Fibroblast of peridontal ligament (primary cell): ENCODE measurements at regions not wholly inside any gene's neighbourhood (a gene's known extent, or its start where the extent isn't known, plus 50 kb on each side); places are given as distances from the start of the nearest gene placed in this dataset.
A peak's percentile ranks its signal among the peaks of the same experiment; 100 is the strongest.

ENCODE experiments used
- DNase-seq: peaks from one replicate; pipeline ENCODE4 v3.0.0-alpha.2; 2010; ENCODE audit errors: extremely low read depth

- peak; percentile 15 for DNase-seq
Observed at GRCh38 chr1:56034847-56035481, 544.4 kb downstream of the PLPP3 start.

- peak; percentile 83 for DNase-seq
Observed at GRCh38 chr1:56034222-56034621, 545.1 kb downstream of the PLPP3 start.

GRCh38 chr1:56033321-56034037 is 545.9 kb downstream of the PLPP3 start:
- no peak for DNase-seq

DNA sequence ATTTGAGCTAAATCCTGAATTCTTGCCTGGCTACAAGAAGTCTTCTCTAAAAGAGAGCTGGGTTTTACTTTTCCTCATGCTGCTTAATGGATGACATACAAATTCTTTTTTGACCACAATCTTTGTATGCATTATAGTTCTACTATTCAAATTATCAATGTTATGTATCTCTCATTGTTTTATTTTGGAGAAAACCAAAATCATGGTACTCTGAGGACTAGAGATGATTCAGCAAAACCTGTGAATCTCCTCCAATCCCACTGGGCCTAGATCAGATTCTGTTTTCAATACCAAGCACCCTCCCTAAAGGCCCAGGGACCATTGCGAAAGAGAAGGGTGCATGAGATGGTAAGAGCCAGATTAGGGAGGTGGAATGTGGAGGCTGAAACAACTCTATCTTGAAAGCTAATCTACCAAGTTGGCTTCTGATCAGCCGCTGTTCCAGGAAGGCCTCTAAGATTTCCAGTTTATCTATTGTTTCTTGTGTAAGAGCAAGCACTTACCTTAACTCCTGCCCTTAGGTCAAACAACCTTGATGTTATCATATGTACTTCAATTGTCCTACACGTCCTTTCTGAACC is 547.2 kb downstream of the PLPP3 start:
- peak; percentile 34 for DNase-seq

DNA sequence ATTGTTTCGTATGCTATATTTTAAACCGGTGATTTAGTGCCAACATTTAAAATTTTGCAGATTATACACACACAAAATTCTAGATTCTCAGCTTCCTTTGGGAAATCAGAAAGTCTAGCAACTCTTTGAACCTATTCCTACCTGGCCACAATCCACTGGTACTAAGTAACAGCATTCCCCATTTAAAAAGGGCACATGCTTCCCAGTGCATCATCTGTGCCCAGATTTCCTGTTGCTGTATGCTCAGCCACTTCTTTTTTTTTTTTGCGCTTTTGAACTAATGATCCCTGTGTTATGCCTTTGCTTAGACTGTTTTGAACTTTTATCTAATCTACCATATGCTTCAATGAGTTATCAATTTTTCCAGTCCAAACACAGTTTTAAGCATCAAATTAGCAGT is 548.4 kb downstream of the PLPP3 start:
- no peak for DNase-seq

GRCh38 chr1:56029319-56030003 is 549.9 kb downstream of the PLPP3 start:
- DNase-seq, result no peak

DNA sequence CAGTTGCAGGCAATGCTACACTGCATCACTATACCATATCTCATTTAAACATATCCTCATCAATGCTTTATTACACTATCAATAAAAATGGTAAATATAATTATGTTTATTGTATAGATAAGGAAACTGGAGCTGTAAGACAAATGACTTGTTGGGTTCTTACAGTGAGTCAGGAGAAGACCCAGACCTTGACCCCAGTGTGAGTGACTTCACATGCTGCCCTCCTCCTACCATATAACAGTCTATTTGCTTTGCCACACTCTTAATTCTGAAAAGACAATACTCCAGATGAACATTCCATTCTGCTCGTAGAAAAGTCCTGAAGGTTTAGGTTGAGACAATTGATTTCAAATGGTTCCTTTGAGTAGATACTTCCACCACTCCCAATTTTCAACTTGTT is 550.5 kb downstream of the PLPP3 start:
- DNase-seq, result no peak

- DNase-seq, result no peak
Observed at GRCh38 chr1:56028244-56028643, 551.1 kb downstream of the PLPP3 start.

GRCh38 chr1:56025942-56026341 is 553.4 kb downstream of the PLPP3 start:
- no peak for DNase-seq

DNA sequence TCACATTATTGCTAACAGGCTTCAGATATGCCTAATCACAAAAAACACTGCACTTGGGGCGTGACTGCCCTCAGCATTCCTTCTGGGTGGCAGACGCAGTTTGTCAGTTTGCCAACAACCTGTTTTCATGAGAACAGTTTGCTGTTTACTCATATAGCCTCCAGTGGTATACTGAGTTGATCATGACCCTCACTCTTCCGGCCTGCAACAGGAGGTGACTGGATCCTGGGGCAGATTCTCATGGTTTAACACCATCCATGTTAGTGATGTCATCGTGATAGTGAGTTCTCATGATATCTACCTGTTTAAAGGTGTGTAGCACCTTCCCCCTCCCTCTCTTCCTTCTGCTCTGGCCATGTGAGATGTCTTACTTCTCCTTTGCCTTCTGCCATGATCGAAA is 555.2 kb downstream of the PLPP3 start:
- no peak for DNase-seq

DNA sequence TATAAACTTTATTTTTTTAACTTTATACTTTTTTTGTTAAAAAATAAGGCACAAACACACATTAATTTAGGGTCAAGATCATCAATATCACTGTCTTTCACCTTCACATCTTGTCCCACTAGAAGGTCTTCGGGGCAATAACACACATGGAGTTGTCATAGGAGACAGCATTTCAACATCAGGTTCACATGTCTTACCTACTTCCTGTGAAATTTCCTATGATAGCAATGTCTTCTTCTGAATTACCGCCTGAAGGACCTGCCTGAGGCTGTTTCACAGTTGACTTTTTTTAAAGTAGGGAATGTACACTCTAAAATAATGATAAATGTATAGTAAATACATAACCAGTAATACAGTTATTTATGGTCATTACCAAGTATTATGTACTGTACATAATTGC is 559.4 kb downstream of the PLPP3 start:
- no peak for DNase-seq

DNA sequence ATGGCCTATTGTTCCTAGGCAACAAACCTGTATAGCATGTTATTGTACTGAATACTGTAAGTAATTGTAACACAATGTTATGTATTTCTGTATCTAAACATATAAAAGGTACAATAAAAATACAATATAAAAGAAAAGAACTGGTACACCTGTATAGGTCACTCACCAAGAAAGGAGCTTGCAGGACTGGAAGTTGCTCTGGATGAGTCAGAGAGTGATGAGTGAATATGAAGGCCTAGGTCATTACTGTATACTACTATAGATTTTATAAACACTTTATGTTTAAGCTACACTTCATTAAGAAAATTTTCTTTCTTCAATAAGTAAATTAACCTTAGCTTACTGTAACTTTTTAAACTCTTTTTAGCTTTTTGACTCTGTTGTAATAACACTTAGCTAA is 559.9 kb downstream of the PLPP3 start:
- no peak for DNase-seq

DNA sequence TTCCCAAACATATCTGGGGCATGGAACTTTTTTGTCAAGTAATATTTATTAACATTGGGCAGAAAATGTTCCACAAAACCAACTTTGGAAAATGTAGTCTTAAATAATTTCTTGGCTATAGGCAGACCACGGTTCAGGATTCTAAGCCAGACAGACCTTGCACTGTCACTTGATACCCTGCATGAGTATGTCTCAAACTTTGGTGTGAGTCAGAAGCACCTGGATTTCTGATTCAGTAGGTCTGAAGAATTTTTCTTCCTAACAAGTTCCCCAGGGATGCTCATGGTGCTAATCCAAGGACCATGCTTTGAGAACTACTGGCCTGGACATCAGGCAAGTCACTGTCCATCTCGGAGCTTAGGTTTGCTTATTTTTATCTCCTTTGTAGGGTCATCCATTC is 562.0 kb downstream of the PLPP3 start:
- peak; percentile 21 for DNase-seq

- no peak for DNase-seq
Observed at GRCh38 chr1:56003846-56004245, 575.5 kb downstream of the PLPP3 start.

DNA sequence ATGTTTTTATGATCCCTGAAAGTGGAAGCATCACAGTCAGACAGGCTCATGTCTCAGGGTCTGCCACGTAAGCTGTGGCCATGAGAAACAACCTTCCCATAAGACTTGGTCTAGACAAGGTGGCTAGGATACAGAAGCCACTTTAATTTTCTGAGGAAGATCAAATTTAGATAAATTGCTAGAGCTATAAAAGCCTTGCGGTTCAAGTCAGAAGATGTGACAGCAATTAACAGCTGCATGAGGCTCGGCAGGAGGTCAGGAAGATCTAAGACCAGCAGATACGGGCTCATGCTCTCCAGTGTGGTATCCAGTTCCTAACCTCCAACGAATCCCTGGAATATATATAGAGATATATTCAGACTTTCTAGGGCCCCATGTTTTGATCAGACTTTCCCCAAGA is 577.1 kb downstream of the PLPP3 start:
- no peak for DNase-seq

DNA sequence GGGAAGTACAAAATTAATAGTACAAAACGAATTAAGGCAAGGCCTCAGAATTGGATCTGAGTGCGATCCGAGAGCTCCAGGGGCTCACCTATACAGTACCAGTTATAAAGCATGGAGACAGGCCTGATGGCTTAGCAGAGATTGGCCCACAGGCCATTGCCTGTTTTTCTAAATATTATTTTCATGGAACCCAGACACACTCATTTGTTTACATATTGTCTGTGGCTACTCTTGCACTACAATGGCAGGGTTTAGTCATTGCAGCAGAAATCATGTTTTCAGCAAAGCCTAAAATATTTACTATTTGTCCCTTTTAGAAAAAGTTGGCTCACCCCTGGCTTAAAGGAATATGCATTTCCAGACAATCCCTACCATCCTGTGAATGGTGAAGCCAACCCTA is 578.9 kb downstream of the PLPP3 start:
- DNase-seq, result no peak

DNA sequence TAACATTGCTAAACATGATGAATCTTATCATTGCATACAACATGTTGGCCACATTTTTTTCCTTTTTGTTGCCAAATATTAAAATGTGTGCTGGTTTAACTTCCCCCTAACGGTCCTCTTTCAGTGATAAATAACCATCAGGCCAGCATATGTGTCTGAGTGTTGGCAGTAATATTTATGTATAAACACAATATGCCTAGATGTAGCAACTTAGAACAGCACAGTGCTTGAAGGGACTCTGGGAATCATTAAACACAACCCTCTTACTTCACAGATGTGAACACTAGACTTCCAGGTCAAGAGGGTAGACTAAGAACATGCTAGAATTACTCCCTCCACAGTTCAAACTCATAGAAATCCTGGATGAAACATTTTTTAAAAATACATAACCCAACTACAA is 581.8 kb downstream of the PLPP3 start:
- DNase-seq, result peak; percentile 71

DNA sequence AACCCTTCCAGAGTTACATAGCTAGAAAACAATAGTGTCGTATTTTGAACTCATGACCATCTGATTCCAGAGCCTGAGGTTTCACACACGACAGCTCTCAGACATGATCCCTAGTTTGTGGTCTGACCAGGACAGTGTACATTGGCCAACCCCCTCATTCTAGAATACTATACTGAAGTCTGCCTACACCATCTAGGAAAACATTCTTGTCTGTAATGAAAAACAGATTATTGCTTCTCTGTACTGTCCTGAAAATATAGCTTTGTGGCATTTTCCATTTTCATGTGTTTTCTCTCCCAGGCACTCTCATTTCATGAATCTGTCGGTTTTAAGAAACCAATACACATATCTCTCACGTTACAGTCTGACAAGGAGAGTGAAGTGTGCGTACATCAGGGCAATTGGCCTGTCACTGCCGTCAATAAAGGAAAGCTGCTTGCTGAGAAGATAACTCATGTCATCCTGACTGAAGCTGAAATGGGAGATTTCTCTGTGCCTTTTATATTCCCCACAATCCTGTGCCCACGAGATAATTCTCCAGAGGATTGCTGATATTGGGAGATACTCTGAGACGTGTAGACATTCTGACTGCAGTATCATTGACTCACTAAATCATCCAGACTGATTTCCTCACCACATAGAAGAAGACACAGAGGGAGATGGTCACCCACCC is 585.6 kb downstream of the PLPP3 start:
- peak; percentile 80 for DNase-seq

- DNase-seq, result peak; percentile 39
Observed at GRCh38 chr1:55990007-55990406, 589.4 kb downstream of the PLPP3 start.

DNA sequence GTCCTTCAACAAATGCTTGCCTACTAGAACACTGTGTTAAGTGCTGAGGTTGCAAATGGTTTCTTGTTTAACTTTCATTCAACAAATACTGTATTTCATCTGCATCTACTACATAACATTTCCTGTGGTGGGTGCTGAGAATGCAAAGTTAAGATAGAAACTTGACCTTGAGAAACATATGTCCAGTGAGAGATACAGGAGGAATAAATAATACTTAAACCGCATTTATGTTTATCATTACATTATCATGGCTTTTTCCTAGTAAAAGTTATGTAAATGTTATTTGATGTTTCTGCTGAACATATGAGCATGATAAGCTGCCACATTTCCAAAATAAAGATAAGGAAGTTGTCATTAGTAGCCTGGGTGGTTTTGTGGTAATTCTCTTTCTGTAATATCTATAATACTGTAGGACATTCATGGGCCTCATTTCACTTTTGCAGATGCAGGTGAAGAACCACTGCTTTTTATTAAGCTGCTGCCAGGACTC is 590.4 kb downstream of the PLPP3 start:
- DNase-seq, result no peak

DNA sequence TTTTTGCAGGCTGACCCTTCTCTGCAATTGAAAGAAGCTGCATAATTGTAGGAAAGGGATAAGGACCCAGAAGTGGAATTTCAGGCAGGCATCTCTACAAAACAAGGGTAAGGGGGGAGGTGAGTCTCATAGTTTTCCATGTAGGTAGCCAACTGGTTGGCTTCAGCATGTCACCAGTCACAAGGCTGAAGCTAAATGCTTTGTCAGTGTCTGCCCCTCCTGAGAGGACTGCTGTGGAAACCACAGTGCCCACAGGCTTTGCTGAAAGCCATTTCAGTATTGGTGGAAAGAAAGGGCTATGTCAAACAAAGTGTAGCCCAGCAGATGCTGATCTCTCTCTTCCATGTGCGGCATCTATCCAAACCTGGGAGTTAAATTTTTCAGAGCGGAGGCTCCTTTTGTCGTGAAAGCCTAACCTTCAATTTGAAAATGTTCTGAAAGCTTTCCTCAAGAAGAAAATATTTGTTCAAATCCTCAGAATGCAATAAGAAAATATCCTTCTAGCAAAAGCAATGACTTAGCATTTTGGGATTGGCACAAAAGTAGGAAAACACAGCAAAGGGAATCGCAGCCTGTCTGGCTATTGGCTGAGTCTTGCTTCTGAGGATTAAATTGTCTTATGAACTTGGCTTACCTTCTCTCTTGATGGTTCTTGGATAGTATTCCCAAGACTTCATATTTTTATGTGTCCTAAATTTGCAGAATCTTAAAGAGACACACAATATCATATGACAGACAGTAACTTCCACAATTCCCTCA is 591.7 kb downstream of the PLPP3 start:
- peak; percentile 72 for DNase-seq
